IMR-90 (cell line): ENCODE measurements at regions not wholly inside any gene's neighbourhood (a gene's known extent, or its start where the extent isn't known, plus 50 kb on each side); places are given as distances from the start of the nearest gene placed in this dataset.

Source experiments
- ATAC-seq: fragments of 200-7000 bp; cut with Tn5 transposase; 2 replicates; pipeline ENCODE4 v1.9.1; 2020; ENCODE audit warnings: low read depth, mild to moderate bottlenecking, moderate library complexity
- BruUV-seq: library from RNA; stranded (reverse); fragments of 400-500 nt; replicated peaks from 2 replicates; lab custom pipeline; 2021; lab: Mats Ljungman, UMichigan
- CTCF ChIA-PET: fragments of 300-600 bp; formaldehyde crosslinking; extraction: SDS; loops from one replicate; lab custom pipeline; 2021; ENCODE audit warnings: antibody characterized with exemption; lab: Yijun Ruan, JAX
- POLR2A ChIA-PET: fragments of 300-600 bp; sonication (Branson Sonifier 250); formaldehyde crosslinking; loops from one replicate; lab custom pipeline; 2022; ENCODE audit warnings: antibody characterized with exemption; ENCODE audit not compliant: unreplicated experiment; lab: Charles Lee
- DNase-seq: peaks from one replicate; pipeline ENCODE4 v3.0.0; 2013
- H2AFZ ChIP-seq: replicated peaks from 2 replicates; pipeline ENCODE3; 2013; ENCODE audit warnings: low read length, mild to moderate bottlenecking; ENCODE audit not compliant: poor library complexity
- H2AK5ac ChIP-seq: 2 replicates; pipeline ENCODE4 v1.6.1; 2013; ENCODE audit warnings: low read depth, low read length, inconsistent platforms
- H2AK9ac ChIP-seq: replicated peaks from 2 replicates; pipeline ENCODE3; 2013; ENCODE audit warnings: mild to moderate bottlenecking, low read depth, low read length, moderate library complexity; ENCODE audit not compliant: poor library complexity
- H2BK120ac ChIP-seq: 2 replicates; pipeline ENCODE4 v1.6.1; 2013; ENCODE audit warnings: low read depth, low read length, inconsistent platforms
- H2BK15ac ChIP-seq: 3 replicates; pipeline ENCODE4 v1.6.1; 2013; ENCODE audit warnings: low read depth, low read length, inconsistent platforms
- H2BK20ac ChIP-seq: 2 replicates; pipeline ENCODE4 v1.6.1; 2013; ENCODE audit warnings: low read depth, mild to moderate bottlenecking, inconsistent platforms, low read length, moderate library complexity
- H2BK5ac ChIP-seq: 2 replicates; pipeline ENCODE4 v1.6.1; 2013; ENCODE audit warnings: mild to moderate bottlenecking, low read depth, low read length, inconsistent platforms; ENCODE audit not compliant: poor library complexity, severe bottlenecking
- H3K14ac ChIP-seq: replicated peaks from 2 replicates; pipeline ENCODE4 v1.6.1; 2013; ENCODE audit warnings: low read depth, low read length, inconsistent platforms
- H3K18ac ChIP-seq: 2 replicates; pipeline ENCODE4 v1.6.1; 2013; ENCODE audit warnings: low read depth, low read length, control low read depth
- H3K23ac ChIP-seq: 2 replicates; pipeline ENCODE4 v1.6.1; 2013; ENCODE audit warnings: low read depth, low read length, inconsistent platforms
- H3K27ac ChIP-seq: 2 replicates; pipeline ENCODE4 v1.5.1; 2013; ENCODE audit warnings: mild to moderate bottlenecking, control low read depth, low read length; ENCODE audit not compliant: insufficient read depth
- H3K27me3 ChIP-seq: 2 replicates; pipeline ENCODE4 v1.6.1; 2013; ENCODE audit warnings: low read length; ENCODE audit not compliant: control insufficient read depth, insufficient read depth
- H3K36me3 ChIP-seq: 2 replicates; pipeline ENCODE4 v1.6.1; 2013; ENCODE audit warnings: low read length, mixed read lengths; ENCODE audit not compliant: control insufficient read depth, insufficient read depth
- H3K4ac ChIP-seq: 2 replicates; pipeline ENCODE4 v1.6.1; 2013; ENCODE audit warnings: low read depth, low read length, inconsistent platforms
- H3K4me1 ChIP-seq: 2 replicates; pipeline ENCODE4 v1.6.1; 2013; ENCODE audit warnings: low read length, mixed read lengths; ENCODE audit not compliant: control insufficient read depth, insufficient read depth
- H3K4me2 ChIP-seq: 2 replicates; pipeline ENCODE4 v1.6.1; 2013; ENCODE audit warnings: low read depth, mild to moderate bottlenecking, control low read depth, low read length, moderate library complexity
- H3K4me3 ChIP-seq: 2 replicates; pipeline ENCODE4 v1.5.1; 2013; ENCODE audit warnings: low read depth, mild to moderate bottlenecking, control low read depth, low read length, moderate library complexity; ENCODE audit not compliant: insufficient read depth
- H3K56ac ChIP-seq: 2 replicates; pipeline ENCODE4 v1.6.1; 2013; ENCODE audit warnings: low read length, inconsistent platforms; ENCODE audit not compliant: insufficient read depth; ENCODE audit errors: extremely low read depth
- H3K79me1 ChIP-seq, 2 experiments: 2 replicates each; pipeline ENCODE4 v1.6.1; 2013; ENCODE audit warnings: low read length in 2 of 2, inconsistent platforms in 1 of 2, low read depth in 1 of 2
- H3K9ac ChIP-seq: 2 replicates; pipeline ENCODE4 v1.6.1; 2013; ENCODE audit warnings: low read depth, low read length, control low read depth
- H3K9me1 ChIP-seq: 2 replicates; pipeline ENCODE4 v1.6.1; 2013; ENCODE audit warnings: low read length, inconsistent platforms; ENCODE audit not compliant: insufficient read depth
- H3K9me3 ChIP-seq: 2 replicates; pipeline ENCODE4 v1.6.1; 2013; ENCODE audit warnings: low read length; ENCODE audit not compliant: control insufficient read depth, insufficient read depth
- H4K20me1 ChIP-seq: 2 replicates; pipeline ENCODE4 v1.6.1; 2013; ENCODE audit warnings: low read length, inconsistent platforms; ENCODE audit not compliant: insufficient read depth
- H4K5ac ChIP-seq: 2 replicates; pipeline ENCODE4 v1.6.1; 2013; ENCODE audit warnings: mild to moderate bottlenecking, low read depth, low read length, control low read depth
- H4K8ac ChIP-seq, 2 experiments: 2 replicates each; pipeline ENCODE4 v1.6.1; 2013; ENCODE audit warnings: low read depth in 2 of 2, low read length in 2 of 2, control low read depth in 1 of 2, inconsistent platforms in 1 of 2
- H4K91ac ChIP-seq: 2 replicates; pipeline ENCODE4 v1.6.1; 2013; ENCODE audit warnings: low read depth, low read length, inconsistent platforms; ENCODE audit not compliant: insufficient read depth
- RCOR1 ChIP-seq: IDR thresholded peaks from 2 replicates; pipeline ENCODE4 v1.6.1; 2012; ENCODE audit warnings: mild to moderate bottlenecking, low read length, improper control_type of control experiment; ENCODE audit not compliant: insufficient replicate concordance
- WGBS, 2 experiments: methylation state at CpG; one replicate each; pipeline versions ENCODE4 v1.1.5 to v1.1.7; 2013; ENCODE audit warnings: missing lambda C conversion rate in 2 of 2; ENCODE audit not compliant: insufficient read length in 1 of 2; ENCODE audit errors: extremely low coverage in 2 of 2; 5-methylcytosine and 5-hydroxymethylcytosine counted together
- dilution Hi-C: fragments of 300-500 bp; cut with HindIII; formaldehyde crosslinking; loops from one replicate; pipeline ENCODE4 v1.14.3; 2018; ENCODE audit warnings: low sequenced_read_pairs; ENCODE audit not compliant: unreplicated experiment
- in situ Hi-C: fragments of 300-500 bp; cut with MboI; formaldehyde crosslinking; loops from 3 replicates; pipeline ENCODE4 v1.14.3; 2019; ENCODE audit warnings: low sequenced_read_pairs, inconsistent platforms, mixed read lengths
- intact Hi-C: fragments of 100-400 bp; cut with micrococcal nuclease; formaldehyde crosslinking; loops from 2 replicates; pipeline ENCODE4 v1.10.0; 2022

DNA sequence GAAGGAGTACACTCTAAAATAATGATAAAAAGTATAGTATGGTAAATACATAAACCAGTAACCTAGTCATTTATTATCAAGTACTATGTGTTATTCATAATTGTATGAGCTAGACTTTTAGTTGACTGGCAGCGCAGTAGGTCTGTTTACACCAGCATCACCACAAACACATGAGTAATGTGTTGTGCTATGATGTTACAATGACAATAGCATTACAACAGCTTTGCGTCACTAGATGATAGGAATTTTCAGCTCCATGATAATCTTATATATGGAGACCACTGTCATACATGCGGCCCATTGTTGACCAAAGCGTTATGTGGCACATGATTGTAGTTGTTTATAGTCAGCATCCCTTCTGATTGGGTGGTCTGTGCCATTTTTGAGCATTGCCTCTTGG is 138.9 kb upstream of the UBE2E1 start:
- Histone ChIP-seq H3K4me2 (no peak overlapping the region), H3K36me3 (no peaks in the 10 kb centered on the region), H2BK5ac (no peak overlapping the region), H4K91ac (no peak overlapping the region), H2AFZ (no peak overlapping the region), H3K9me3 (no peaks in the 10 kb centered on the region), H3K4me3 (no peak overlapping the region), H3K27ac (no peak overlapping the region), H3K4ac (0 out of 2 replicates have a peak overlapping the region, but pooled peaks have one; percentile 0), H4K8ac (no peak overlapping the region), H2AK5ac (peak overlapping the region; percentile 5; the same call in 1 of the 2 replicates), H2BK15ac (no peak overlapping the region; the same call in 2 of the 3 replicates), H3K4me1 (peaks cover 11% of the 10 kb centered on the region), H4K5ac (no peak overlapping the region), H3K56ac (no peak overlapping the region), H3K9ac (no peak overlapping the region), H4K20me1 (no peaks in the 10 kb centered on the region), H2BK20ac (no peak overlapping the region), H3K79me1 (no peaks in the 10 kb centered on the region), H2AK9ac (no peak overlapping the region), H3K9me1 (peaks cover 13% of the 10 kb centered on the region), H3K14ac (no peak overlapping the region), H2BK120ac (peak overlapping the region; percentile 21; the same call in 1 of the 2 replicates), H3K18ac (no peak overlapping the region), H3K27me3 (no peaks in the 10 kb centered on the region), H3K23ac (no peak overlapping the region)
- CTCF ChIA-PET = no interaction called here
- POLR2A ChIA-PET = no interaction called here
- no peak for ATAC-seq
- no TSS peak for BruUV-seq
- intact Hi-C loops (no loop called here), dilution Hi-C loops (no loop called here), in situ Hi-C loops (no loop called here)
- DNase-seq = no peak
- WGBS, 2 experiments = no CpG with 5 or more reads among the region's 4 CpGs
- no peak for TF ChIP-seq RCOR1
